Loucy (cell line): ENCODE measurements at regions not wholly inside any gene's neighbourhood (a gene's known extent, or its start where the extent isn't known, plus 50 kb on each side); places are given as distances from the start of the nearest gene placed in this dataset.

Experiments used
- CTCF ChIP-seq: fragments of 200-600 bp; sonication (generic); conservative IDR thresholded peaks from 2 replicates; pipeline ENCODE4 v1.5.1; 2014; ENCODE audit warnings: mild to moderate bottlenecking, antibody characterized with exemption, low read length
- EZH2phosphoT487 ChIP-seq: fragments of 200-600 bp; IDR thresholded peaks from 2 replicates; pipeline ENCODE4 v1.6.1; 2018; ENCODE audit warnings: antibody characterized with exemption, mild to moderate bottlenecking, moderate library complexity, borderline replicate concordance

- TF ChIP-seq CTCF (no peak), EZH2phosphoT487 (no peak)
Measured at GRCh38 chr2:12404497-12404896, 312.2 kb upstream of the TRIB2 start.
